Endodermal cell (in vitro differentiated cells): ENCODE measurements at regions not wholly inside any gene's neighbourhood (a gene's known extent, or its start where the extent isn't known, plus 50 kb on each side); places are given as distances from the start of the nearest gene placed in this dataset.

Experiments
- DNase-seq: peaks from one replicate; pipeline ENCODE4 v3.0.0-alpha.2; 2017
- H3K27ac ChIP-seq: 2 replicates; pipeline ENCODE4 v1.5.1; 2013; ENCODE audit warnings: mild to moderate bottlenecking, low read depth, low read length, moderate library complexity
- H3K27me3 ChIP-seq: 2 replicates; pipeline ENCODE4 v1.6.1; 2013; ENCODE audit warnings: mild to moderate bottlenecking, low read length, moderate library complexity; ENCODE audit not compliant: insufficient read depth, control insufficient read depth, poor library complexity, severe bottlenecking
- H3K36me3 ChIP-seq: 2 replicates; pipeline ENCODE4 v1.7.0; 2013; ENCODE audit warnings: mild to moderate bottlenecking, low read length, moderate library complexity; ENCODE audit not compliant: control insufficient read depth, insufficient read depth
- H3K4me1 ChIP-seq: one replicate; pipeline ENCODE4 v1.7.0; 2013; ENCODE audit warnings: low read length; ENCODE audit not compliant: control insufficient read depth, insufficient read depth
- H3K4me3 ChIP-seq: 2 replicates; pipeline ENCODE4 v1.5.1; 2013; ENCODE audit warnings: mild to moderate bottlenecking, low read length, moderate library complexity
- H3K9ac ChIP-seq: 2 replicates; pipeline ENCODE4 v1.6.1; 2013; ENCODE audit warnings: mild to moderate bottlenecking, low read length, moderate library complexity; ENCODE audit not compliant: poor library complexity, severe bottlenecking; ENCODE audit errors: extremely low read depth
- H3K9me3 ChIP-seq: 2 replicates; pipeline ENCODE4 v1.6.1; 2013; ENCODE audit warnings: mild to moderate bottlenecking, low read length, moderate library complexity; ENCODE audit not compliant: control insufficient read depth
- H3K27ac Mint-ChIP-seq: 2 replicates; pipeline ENCODE4 v1.8.0; 2020; ENCODE audit warnings: mixed read lengths
- H3K27me3 Mint-ChIP-seq: 2 replicates; pipeline ENCODE4 v1.8.0; 2021; ENCODE audit warnings: mild to moderate bottlenecking, mixed read lengths; ENCODE audit not compliant: insufficient read depth
- H3K36me3 Mint-ChIP-seq: 2 replicates; pipeline ENCODE4 v1.8.0; 2020; ENCODE audit warnings: low read depth, mixed read lengths
- H3K4me1 Mint-ChIP-seq: 2 replicates; pipeline ENCODE4 v1.8.0; 2020; ENCODE audit warnings: mixed read lengths
- H3K4me3 Mint-ChIP-seq: 2 replicates; pipeline ENCODE4 v1.8.0; 2020; ENCODE audit warnings: mild to moderate bottlenecking, moderate library complexity, mixed read lengths
- H3K9me3 Mint-ChIP-seq: 2 replicates; pipeline ENCODE4 v1.8.0; 2020; ENCODE audit warnings: mild to moderate bottlenecking, mixed read lengths
- CTCF ChIP-seq: fragments of 200-600 bp; sonication (generic); conservative IDR thresholded peaks from 2 replicates; pipeline ENCODE4 v1.5.0; 2021; ENCODE audit warnings: antibody characterized with exemption, mild to moderate bottlenecking
- WGBS, 2 experiments: methylation state at CpG; one replicate each; pipeline versions ENCODE4 v1.1.5 to v1.1.7; 2013; ENCODE audit warnings: missing lambda C conversion rate in 2 of 2, mixed read lengths in 1 of 2; ENCODE audit not compliant: insufficient coverage in 1 of 2, insufficient read length in 1 of 2; 5-methylcytosine and 5-hydroxymethylcytosine counted together

- Histone ChIP-seq H3K9me3 (no peaks in the 10 kb centered on the region), H3K4me1 (no peaks in the 10 kb centered on the region), H3K4me3 (no peak overlapping the region), H3K36me3 (no peaks in the 10 kb centered on the region), H3K27me3 (no peaks in the 10 kb centered on the region), H3K27ac (no peak overlapping the region), H3K9ac (no peak overlapping the region)
- no peaks in the 10 kb centered on the region for H3K4me1 Mint-ChIP-seq
- no peak for DNase-seq
- no peaks in the 10 kb centered on the region for H3K36me3 Mint-ChIP-seq
- 97% methylated on average over 2 of the region's 2 CpGs; no CpG with 5 or more reads in 1 of the 2 experiments for WGBS, 2 experiments
- H3K27ac Mint-ChIP-seq, result no peak overlapping the region
- no peak for TF ChIP-seq CTCF
- no peaks in the 10 kb centered on the region for H3K9me3 Mint-ChIP-seq
- peaks cover 8% of the 10 kb centered on the region for H3K27me3 Mint-ChIP-seq
- no peak overlapping the region for H3K4me3 Mint-ChIP-seq
These were observed 212.6 kb upstream of the PRSS58 start for GRCh38 chr7:142470544-142470830.

GRCh38 chr7:142469696-142470543 is 212.1 kb upstream of the PRSS58 start:
- no peaks in the 10 kb centered on the region for H3K4me1 ChIP-seq
- no peak overlapping the region for H3K27ac Mint-ChIP-seq
- no peaks in the 10 kb centered on the region for H3K36me3 Mint-ChIP-seq
- H3K9me3 Mint-ChIP-seq, result no peaks in the 10 kb centered on the region
- TF ChIP-seq CTCF, result no peak
- DNase-seq, result no peak
- no peaks in the 10 kb centered on the region for H3K36me3 ChIP-seq
- WGBS, 2 experiments, result 89 to 95% methylated on average over 10 to 11 of the region's 11 CpGs
- H3K4me3 Mint-ChIP-seq, result no peak overlapping the region
- H3K9me3 ChIP-seq, result no peaks in the 10 kb centered on the region
- no peaks in the 10 kb centered on the region for H3K4me1 Mint-ChIP-seq
- no peaks in the 10 kb centered on the region for H3K27me3 ChIP-seq
- no peak overlapping the region for H3K27ac ChIP-seq
- H3K27me3 Mint-ChIP-seq, result peaks cover 8% of the 10 kb centered on the region
- H3K9ac ChIP-seq, result no peak overlapping the region
- no peak overlapping the region for H3K4me3 ChIP-seq

GRCh38 chr7:142468871-142469665 is 211.2 kb upstream of the PRSS58 start:
- no peaks in the 10 kb centered on the region for H3K9me3 Mint-ChIP-seq
- Histone ChIP-seq H3K36me3 (no peaks in the 10 kb centered on the region), H3K27me3 (no peaks in the 10 kb centered on the region), H3K4me3 (no peak overlapping the region), H3K9me3 (no peaks in the 10 kb centered on the region), H3K4me1 (no peaks in the 10 kb centered on the region), H3K9ac (no peak overlapping the region), H3K27ac (no peak overlapping the region)
- TF ChIP-seq CTCF, result no peak
- H3K36me3 Mint-ChIP-seq, result no peaks in the 10 kb centered on the region
- no peaks in the 10 kb centered on the region for H3K4me1 Mint-ChIP-seq
- no peak overlapping the region for H3K4me3 Mint-ChIP-seq
- WGBS, 2 experiments, result 86 to 93% methylated on average over 2 to 6 of the region's 6 CpGs
- no peak for DNase-seq
- no peak overlapping the region for H3K27ac Mint-ChIP-seq
- H3K27me3 Mint-ChIP-seq, result peaks cover 8% of the 10 kb centered on the region
